ENCODE measurements at regions not wholly inside any gene's neighbourhood (a gene's known extent, or its start where the extent isn't known, plus 50 kb on each side); places are given as distances from the start of the nearest gene placed in this dataset.

- TF ChIP-seq TCF4 (CRISPR knock-in tag; IDR thresholded peaks at IDR 0.05; ENCODE audit: borderline replicate concordance) = no peak
- TF ChIP-seq OSR1 (CRISPR knock-in tag; IDR thresholded peaks at IDR 0.05) = no peak
- no peak for TF ChIP-seq ZC3H10 (CRISPR knock-in tag; IDR thresholded peaks at IDR 0.05)
- TF ChIP-seq ZFP30 (CRISPR knock-in tag; IDR thresholded peaks at IDR 0.05) = no peak
- no peak for TF ChIP-seq TOX (CRISPR knock-in tag; IDR thresholded peaks at IDR 0.05; ENCODE audit: borderline replicate concordance)
- ATAC-seq = no peak
Measured at GRCh38 chr6:74597840-74598239, 608.0 kb downstream of the COL12A1 start.

- no peak for ATAC-seq
- TF ChIP-seq RARB (CRISPR knock-in tag; IDR thresholded peaks at IDR 0.05) (no peak), ZNF70 (CRISPR knock-in tag; IDR thresholded peaks at IDR 0.05) (no peak), TCF4 (CRISPR knock-in tag; IDR thresholded peaks at IDR 0.05; ENCODE audit: borderline replicate concordance) (no peak), ZC3H10 (CRISPR knock-in tag; IDR thresholded peaks at IDR 0.05) (no peak), ISL1 (CRISPR knock-in tag; IDR thresholded peaks at IDR 0.05) (no peak), TSHZ2 (CRISPR knock-in tag; IDR thresholded peaks at IDR 0.05) (no peak), TOX (CRISPR knock-in tag; IDR thresholded peaks at IDR 0.05; ENCODE audit: borderline replicate concordance) (no peak), ESRRG (CRISPR knock-in tag; IDR thresholded peaks at IDR 0.05) (no peak), POU6F1 (CRISPR knock-in tag; IDR thresholded peaks at IDR 0.05; ENCODE audit: borderline replicate concordance, low read depth) (no peak), GLIS3 (CRISPR knock-in tag; IDR thresholded peaks at IDR 0.05) (no peak), ZFP3 (CRISPR knock-in tag; IDR thresholded peaks at IDR 0.05) (no peak), BACH2 (CRISPR knock-in tag; IDR thresholded peaks at IDR 0.05; ENCODE audit: borderline replicate concordance) (no peak), CREB5 (CRISPR knock-in tag; IDR thresholded peaks at IDR 0.05; ENCODE audit: low read depth) (no peak), ZNF565 (CRISPR knock-in tag; conservative IDR thresholded peaks at IDR 0.05; ENCODE audit: low read depth) (no peak), PPARA (CRISPR knock-in tag; IDR thresholded peaks at IDR 0.05; ENCODE audit: borderline replicate concordance) (no peak), CSDC2 (CRISPR knock-in tag; IDR thresholded peaks at IDR 0.05) (no peak), OSR1 (CRISPR knock-in tag; IDR thresholded peaks at IDR 0.05) (no peak), ZFP30 (CRISPR knock-in tag; IDR thresholded peaks at IDR 0.05) (no peak)
Measured at GRCh38 chr6:74597266-74597665, 608.6 kb downstream of the COL12A1 start.

GRCh38 chr6:74596588-74596987, 609.3 kb downstream of the COL12A1 start:
- ATAC-seq = no peak
- TF ChIP-seq ZNF565 (CRISPR knock-in tag; conservative IDR thresholded peaks at IDR 0.05; ENCODE audit: low read depth) = no peak

- 0 out of 3 replicates have a peak, but pooled peaks have one; percentile 25 for ATAC-seq
Measured at GRCh38 chr6:74594350-74594749, 611.5 kb downstream of the COL12A1 start.

GRCh38 chr6:74588094-74588832, 617.6 kb downstream of the COL12A1 start:
- TF ChIP-seq TSHZ2 (CRISPR knock-in tag; IDR thresholded peaks at IDR 0.05) = no peak
- TF ChIP-seq PPARA (CRISPR knock-in tag; IDR thresholded peaks at IDR 0.05; ENCODE audit: borderline replicate concordance) = no peak
- TF ChIP-seq PATZ1 (CRISPR knock-in tag; IDR thresholded peaks at IDR 0.05; ENCODE audit: borderline replicate concordance) = no peak
- TF ChIP-seq CSDC2 (CRISPR knock-in tag; IDR thresholded peaks at IDR 0.05) = no peak
- no peak for TF ChIP-seq SNAI2 (CRISPR knock-in tag; IDR thresholded peaks at IDR 0.05)
- TF ChIP-seq ZNF8 (CRISPR knock-in tag; IDR thresholded peaks at IDR 0.05) = no peak
- no peak for TF ChIP-seq TCF4 (CRISPR knock-in tag; IDR thresholded peaks at IDR 0.05; ENCODE audit: borderline replicate concordance)
- TF ChIP-seq CSRNP3 (CRISPR knock-in tag; IDR thresholded peaks at IDR 0.05) = no peak
- TF ChIP-seq ZC3H10 (CRISPR knock-in tag; IDR thresholded peaks at IDR 0.05) = no peak
- no peak for TF ChIP-seq ZFP30 (CRISPR knock-in tag; IDR thresholded peaks at IDR 0.05)
- no peak for TF ChIP-seq BACH2 (CRISPR knock-in tag; IDR thresholded peaks at IDR 0.05; ENCODE audit: borderline replicate concordance)
- ATAC-seq = no peak

All from SK-N-SH treated with all-trans-retinoic acid at 6 μM for 48 hours (cell line).